Left forelimb (tissue), 1 donor: ENCODE measurements at regions not wholly inside any gene's neighbourhood (a gene's known extent, or its start where the extent isn't known, plus 50 kb on each side); places are given as distances from the start of the nearest gene placed in this dataset.

Experiments used
- DNase-seq: peaks from one replicate; pipeline ENCODE4 v3.0.0-alpha.2; 2018; ENCODE audit warnings: low spot score

DNA sequence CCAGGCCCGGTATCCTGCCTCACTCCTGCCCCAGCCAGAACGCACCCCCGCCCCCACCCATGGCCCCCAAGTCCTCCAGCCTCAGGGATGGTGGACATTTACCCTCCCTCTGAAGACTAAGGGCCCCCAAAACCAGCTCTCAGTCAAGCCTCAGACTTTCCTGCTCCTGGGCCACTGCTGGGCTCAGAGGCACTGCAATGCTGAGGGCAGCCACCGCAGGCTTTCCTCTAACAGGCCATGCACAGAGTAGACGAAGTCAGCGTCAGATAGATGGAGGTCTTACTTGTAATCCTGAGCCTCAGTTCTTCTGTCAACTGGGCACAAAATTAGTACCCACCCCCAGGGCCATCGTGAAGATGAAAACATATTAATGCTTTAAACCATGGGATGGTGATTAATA, 92.6 kb downstream of the TTC32 start:
- DNase-seq: peak; percentile 47

DNA sequence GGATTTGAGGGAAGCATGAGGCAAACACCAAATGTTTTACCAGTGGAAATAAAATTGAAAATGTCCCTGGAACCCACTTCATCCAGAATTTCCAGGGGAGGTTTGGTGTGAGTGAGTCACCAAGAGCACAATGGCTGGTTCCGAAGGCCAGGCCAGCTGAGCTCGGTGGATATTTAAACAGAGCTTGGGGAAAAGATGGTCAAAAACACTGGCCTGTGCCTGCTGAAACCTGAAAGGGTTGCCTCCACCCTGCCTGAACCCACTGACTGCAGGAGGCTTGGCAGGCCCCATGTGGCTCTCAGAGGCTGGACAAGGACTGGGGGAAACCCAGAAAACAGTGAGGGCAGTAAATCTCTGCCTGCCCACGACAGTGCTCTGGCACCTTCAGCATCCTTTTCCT, 93.9 kb downstream of the TTC32 start:
- peak; percentile 20 for DNase-seq

DNA sequence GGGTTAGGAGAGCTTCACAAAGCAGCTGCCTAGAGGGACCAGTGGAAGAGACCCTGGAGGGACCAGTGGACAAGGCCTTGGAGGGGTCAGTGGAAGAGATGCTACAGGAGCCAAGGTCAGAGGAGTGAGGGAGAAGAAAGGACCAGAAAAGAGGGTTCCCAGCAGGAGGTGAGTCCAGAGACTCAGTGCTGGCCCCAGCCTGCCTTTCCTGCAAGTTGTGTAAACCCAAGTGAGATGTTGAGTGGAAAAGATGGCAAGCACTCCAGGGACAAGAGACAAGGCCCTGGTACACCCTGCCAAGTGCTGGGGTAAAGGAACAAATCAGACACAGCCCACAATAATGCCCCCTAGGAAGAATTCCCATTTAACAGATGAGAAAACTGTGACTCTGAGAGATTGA, 94.4 kb downstream of the TTC32 start:
- peak; percentile 42 for DNase-seq

- peak; percentile 18 for DNase-seq
Observed at GRCh38 chr2:19806591-19806990, 95.2 kb downstream of the TTC32 start.

DNA sequence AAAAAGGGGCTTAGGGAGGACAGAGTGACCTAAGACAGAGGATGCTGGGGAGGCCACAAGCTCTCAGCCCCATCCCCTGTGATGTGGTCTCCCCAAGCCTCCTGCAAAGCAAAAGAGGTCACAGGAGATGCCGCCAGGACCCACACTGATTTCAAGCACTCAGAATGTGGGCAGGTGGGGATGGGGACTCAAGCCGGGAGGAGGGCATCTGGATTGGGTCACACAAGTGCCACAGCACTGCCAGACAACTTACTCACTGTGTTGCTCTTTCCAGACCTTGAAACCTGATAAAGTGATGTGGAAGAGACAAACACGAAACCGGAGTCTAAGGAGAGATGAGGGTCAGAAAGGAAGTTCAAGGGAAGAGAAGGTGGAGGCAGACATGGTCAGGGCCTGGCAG, 95.7 kb downstream of the TTC32 start:
- DNase-seq: peak; percentile 36

- DNase-seq: peak; percentile 5
Observed at GRCh38 chr2:19805266-19805665, 96.5 kb downstream of the TTC32 start.

GRCh38 chr2:19804639-19805260, 97.0 kb downstream of the TTC32 start:
- peak; percentile 58 for DNase-seq

DNA sequence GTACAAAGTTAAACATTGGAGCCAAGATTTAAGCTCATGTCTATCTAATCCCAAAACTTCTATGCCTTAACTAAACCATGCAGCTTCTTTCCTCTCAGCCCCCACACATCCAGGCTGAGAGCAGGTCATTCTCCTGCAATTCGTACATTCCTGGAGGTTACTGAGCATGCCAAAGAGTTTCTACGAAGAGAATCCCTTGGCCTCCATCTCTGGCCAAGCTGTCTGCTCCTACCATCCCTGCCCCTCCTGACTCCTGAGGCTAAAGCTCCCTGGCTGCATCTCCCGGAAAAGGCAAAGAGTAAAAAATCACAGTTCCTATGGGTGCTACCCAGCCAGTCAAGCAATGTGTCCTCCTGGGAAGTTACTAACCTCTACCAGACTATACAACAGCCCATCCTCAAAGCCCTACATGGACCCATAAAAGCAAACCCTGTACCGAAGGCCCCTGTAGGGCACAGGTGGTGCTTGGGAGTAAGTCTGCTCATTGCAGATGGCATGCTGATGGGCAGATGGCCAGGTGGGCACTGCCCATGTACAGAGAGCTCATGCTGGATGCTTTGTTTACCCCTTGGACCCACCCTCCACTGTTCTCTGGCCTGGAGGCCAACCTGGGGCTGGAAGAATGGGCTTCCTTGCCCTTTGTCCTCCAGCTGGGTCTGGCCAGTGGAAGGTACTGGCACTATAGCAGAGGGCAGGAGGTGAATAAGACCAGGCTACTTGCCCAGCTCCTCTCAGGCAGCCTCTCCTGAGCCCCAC, 99.5 kb downstream of the TTC32 start:
- DNase-seq: peak; percentile 50

DNA sequence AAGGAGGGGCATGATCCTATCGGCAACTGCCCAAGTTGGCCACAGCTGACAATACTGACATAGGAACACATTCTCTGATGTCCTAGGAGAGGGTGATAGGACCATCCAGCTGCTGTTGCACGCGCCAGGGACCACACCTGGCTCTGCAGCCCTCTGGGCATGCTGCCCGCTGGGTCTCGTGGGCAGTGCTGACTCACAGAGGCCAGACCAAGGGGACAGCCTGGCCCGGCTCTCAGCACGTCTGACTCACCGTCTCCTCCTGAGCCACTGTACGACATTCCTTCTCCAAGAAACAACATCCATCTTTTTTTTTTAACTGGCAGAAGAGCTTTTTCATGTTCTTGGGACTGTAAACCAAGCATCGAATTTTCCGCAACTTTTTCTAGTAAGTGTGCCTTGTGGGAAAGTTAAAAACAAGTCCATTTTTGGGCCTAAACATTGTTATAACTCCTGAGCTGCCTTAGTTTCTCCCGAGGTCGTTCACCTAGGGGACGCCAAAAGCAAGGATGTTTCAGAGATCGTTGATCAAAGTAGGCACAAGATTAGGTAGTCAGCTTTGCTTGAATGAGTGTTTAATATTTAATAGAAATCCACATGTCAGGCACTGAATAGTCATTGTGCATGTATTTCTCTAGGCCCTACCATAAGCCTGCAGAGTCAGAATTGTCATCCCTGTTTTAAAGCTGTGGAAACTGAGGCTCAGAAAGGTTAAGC, 100.3 kb downstream of the TTC32 start:
- peak; percentile 67 for DNase-seq

DNA sequence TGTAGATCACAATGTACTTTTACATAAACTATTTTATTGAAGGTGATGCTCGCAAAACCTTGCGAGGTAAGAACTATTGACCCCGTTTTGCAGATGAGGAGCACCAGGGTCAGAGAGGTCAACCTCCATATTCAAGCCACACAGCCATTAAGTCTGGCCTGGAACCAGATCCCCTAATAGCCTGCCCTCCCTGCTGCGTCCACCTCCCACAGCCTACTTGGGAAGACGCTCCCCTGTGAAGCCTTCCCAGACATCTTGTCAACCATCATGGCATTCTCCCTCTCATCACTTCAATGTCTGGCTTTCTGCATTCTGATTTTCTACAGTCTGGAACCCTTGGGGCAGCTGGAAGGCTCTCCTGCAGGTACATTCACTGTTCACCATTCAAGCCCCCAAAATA, 101.0 kb downstream of the TTC32 start:
- no peak for DNase-seq

DNA sequence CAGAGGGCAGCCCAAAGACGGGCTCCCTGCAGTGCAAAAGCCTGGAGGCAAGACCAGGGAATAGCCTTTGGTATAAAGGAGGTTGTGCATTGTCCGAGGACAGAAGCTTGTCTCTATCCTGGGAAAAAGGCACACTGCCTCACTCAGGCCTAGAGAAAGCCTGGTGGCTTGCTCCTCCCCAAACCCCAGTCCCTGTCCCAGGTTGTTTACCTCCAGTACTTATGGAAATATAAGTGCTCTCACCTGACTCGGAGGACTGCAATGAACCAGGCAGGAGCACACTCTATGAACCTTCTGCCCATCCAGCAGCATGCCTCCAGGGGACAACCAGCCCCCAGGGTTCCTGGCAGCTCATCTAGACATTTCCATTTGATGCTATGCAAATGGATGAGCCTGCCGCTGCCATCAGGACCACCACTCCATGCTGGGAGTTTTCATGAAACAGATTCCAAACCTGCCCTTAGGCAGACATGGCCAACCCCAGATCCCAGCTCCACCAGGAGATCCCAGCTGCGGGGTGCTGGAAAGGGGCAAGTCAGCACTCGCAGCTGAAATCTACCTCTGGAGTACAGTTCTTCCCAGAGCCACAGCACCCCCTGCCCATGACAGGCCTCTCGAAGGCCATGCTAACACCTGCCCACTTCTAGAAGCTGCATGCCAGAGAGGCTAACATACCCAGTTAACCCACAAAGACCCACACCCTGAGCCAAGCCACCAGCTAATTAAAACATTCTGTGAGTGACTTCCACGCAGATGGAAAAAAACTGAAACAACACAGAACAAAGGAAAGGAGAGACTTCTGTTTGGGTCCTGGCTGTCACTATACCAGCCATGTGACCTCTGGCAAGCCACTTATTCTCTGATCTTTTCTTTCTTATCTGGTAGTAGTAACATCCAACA, 101.7 kb downstream of the TTC32 start:
- DNase-seq: peak; percentile 54

DNA sequence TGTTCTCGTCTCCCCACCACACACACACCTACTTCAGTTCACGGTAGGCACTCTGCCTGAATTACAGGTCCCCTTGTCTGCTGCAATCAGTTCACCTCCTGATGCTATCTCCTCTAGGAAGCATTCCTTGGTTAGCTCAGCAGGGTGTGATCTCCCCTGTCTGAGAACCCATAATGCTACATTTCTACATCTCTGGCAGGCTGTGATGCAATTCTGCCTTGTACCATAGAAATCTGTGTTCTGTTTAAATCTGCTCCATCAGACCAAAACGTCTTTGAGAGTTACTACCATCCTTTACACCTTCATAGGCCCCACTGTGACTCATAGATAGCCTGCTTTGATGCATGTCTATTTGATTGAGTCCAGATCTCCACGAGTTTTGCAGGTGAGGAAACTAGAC, 103.9 kb downstream of the TTC32 start:
- DNase-seq: no peak

- no peak for DNase-seq
Observed at GRCh38 chr2:19797243-19797810, 104.5 kb downstream of the TTC32 start.

- no peak for DNase-seq
Observed at GRCh38 chr2:19796035-19796695, 105.6 kb downstream of the TTC32 start.

- no peak for DNase-seq
Observed at GRCh38 chr2:19793132-19793750, 108.5 kb downstream of the TTC32 start.

GRCh38 chr2:19790291-19790690, 111.5 kb downstream of the TTC32 start:
- DNase-seq: peak; percentile 63

DNA sequence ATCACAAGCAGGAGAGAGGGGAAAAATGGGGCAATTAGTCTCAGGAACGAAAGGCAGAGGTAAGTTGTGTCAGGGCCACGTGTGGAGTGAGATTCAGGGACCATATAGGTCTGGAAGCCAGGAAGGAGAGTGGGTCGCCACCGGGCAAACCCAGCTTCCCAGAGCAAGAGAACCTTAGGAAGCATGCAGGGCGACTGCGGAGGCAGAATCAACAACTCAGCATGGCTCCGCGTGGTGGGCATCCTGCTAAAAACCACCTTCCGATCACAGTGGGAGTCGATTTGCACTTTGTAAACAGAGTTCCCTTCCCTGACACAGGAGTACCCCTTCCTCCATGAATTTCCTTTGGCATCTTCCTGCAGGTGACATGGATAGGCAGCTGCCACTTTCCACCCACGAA, 114.6 kb downstream of the TTC32 start:
- DNase-seq: peak; percentile 37

DNA sequence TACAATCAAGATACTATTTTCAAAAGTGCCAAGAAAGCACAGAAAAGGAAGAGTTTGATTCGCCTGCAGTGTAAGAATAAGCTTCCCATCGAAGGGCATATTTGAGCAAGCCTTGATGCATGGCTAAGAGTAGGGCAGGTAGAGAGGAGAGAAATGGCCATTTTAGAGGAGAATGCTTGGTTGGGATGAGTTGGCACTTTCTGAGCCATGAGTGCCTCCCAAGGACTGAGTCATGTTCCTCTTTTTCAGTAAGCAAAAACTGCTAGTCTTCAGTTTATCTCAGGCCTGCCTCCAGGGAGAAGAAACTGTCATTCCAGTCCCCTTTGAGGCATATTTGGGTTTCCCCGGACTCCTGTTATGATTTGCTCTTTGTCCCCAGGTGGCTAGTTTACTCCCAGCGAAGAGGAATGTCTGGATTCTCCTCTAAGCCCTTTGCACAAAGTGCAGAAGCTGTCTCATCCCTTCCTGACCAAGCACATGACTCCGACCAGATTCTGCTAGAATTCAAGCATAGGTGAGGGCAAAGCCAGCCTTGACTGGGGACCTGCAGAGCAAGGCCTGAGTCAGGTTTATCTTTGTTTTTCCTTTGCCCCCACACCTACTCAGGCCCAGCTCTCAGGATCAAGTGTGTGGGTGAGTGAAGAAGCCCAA, 115.2 kb downstream of the TTC32 start:
- DNase-seq: peak; percentile 30

GRCh38 chr2:19785867-19786266, 115.9 kb downstream of the TTC32 start:
- DNase-seq: peak; percentile 31

GRCh38 chr2:19785447-19785846, 116.3 kb downstream of the TTC32 start:
- peak; percentile 54 for DNase-seq
